ENCODE measurements at regions not wholly inside any gene's neighbourhood (a gene's known extent, or its start where the extent isn't known, plus 50 kb on each side); places are given as distances from the start of the nearest gene placed in this dataset.

- Histone ChIP-seq H3K79me2 (ENCODE audit: insufficient read depth, low read length) (no peaks in the 10 kb centered on the region), H3K9me3 (ENCODE audit: control insufficient read depth in 1 of 2, insufficient read depth in 1 of 2, low read depth in 1 of 2, low read length in 2 of 2) (no peaks in the 10 kb centered on the region), H3K4me2 (ENCODE audit: low read length) (peak overlapping the region; percentile 37), H3K36me3 (ENCODE audit: control insufficient read depth in 1 of 2, insufficient read depth in 2 of 2, low read length in 2 of 2) (no peaks in the 10 kb centered on the region), H3K27ac (ENCODE audit: low read depth, low read length) (no peak overlapping the region), H3K4me3 (replicated peaks in 1 of 2; ENCODE audit: low read depth in 1 of 2, low read length in 2 of 2) (no peak overlapping the region), H3K27me3 (ENCODE audit: insufficient read depth, low read length) (no peaks in the 10 kb centered on the region), H3K9me2 (ENCODE audit: insufficient read depth) (no peaks in the 10 kb centered on the region), H3K9ac (ENCODE audit: low read length) (no peak overlapping the region), H4K20me1 (ENCODE audit: insufficient read depth) (no peaks in the 10 kb centered on the region), H2AFZ (ENCODE audit: low read depth, low read length, poor library complexity, severe bottlenecking) (no peak overlapping the region), H3K4me1 (ENCODE audit: control insufficient read depth in 1 of 2, insufficient read depth in 2 of 2, low read length in 2 of 2) (peaks cover 0 to 18% of the 10 kb centered on the region in 2 experiments; a peak in 2 of 4 replicates)
- TF ChIP-seq ATF3 (IDR thresholded peaks at IDR 0.05) (no peak), POLR2A (IDR thresholded peaks at IDR 0.05; ENCODE audit: borderline replicate concordance, extremely low read depth, insufficient read depth, insufficient read length) (no peak), EZH2 (IDR thresholded peaks at IDR 0.05) (no peak), CBX3 (IDR thresholded peaks at IDR 0.05; ENCODE audit: low read depth) (no peak), FOSL1 (IDR thresholded peaks at IDR 0.05; ENCODE audit: low read depth) (no peak), ZBTB33 (IDR thresholded peaks at IDR 0.05; ENCODE audit: extremely low read depth, insufficient replicate concordance, low read length) (no peak)
- no TSS peak for BruUV-seq (replicated peaks)
- no peak for DNase-seq (ENCODE audit: low read depth, low spot score)
- POLR2A ChIA-PET: no interaction called here
- CTCF ChIA-PET: no interaction called here
- RAD21 ChIA-PET (ENCODE audit: low non-redundant PET in 1 of 2, low total read pairs in 2 of 2, uncharacterized antibody in 2 of 2, unreplicated experiment in 2 of 2): no interaction called here
- intact Hi-C loops (cut with micrococcal nuclease): no loop called here
- no peak for ATAC-seq
Measured at GRCh38 chr10:78829565-78829964, 239.2 kb upstream of the ZMIZ1 start.

Measured in HCT116 (cell line).